GM20431 (cell line): ENCODE measurements at regions not wholly inside any gene's neighbourhood (a gene's known extent, or its start where the extent isn't known, plus 50 kb on each side); places are given as distances from the start of the nearest gene placed in this dataset.

Source experiments
- in situ Hi-C: fragments of 300-500 bp; cut with MseI, MboI; formaldehyde crosslinking; loops from one replicate; pipeline ENCODE4 v1.15.0; 2020; ENCODE audit warnings: low sequenced_read_pairs; ENCODE audit not compliant: unreplicated experiment

- in situ Hi-C loops, result no loop called here
These were observed 72.4 kb upstream of the MPDZ start for GRCh38 chr9:13351778-13352386.

DNA sequence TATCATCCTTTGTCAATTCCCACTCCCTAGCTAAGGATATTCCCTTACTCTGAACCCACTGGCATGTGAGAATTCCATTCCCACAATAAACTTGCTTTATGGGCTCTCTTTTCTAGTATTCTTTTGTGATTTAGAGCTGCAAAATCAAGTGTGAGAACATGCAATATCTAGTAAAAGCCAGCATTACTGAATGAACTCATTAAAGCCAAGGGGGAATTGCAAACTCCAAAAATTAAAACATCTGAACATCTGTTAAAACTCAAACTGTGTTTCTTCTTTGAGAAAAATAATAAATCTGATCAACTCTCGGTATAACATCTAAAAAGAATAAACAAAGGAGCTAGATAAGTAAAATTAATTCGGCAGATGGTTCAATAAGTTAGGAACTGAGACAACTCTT, 53.1 kb upstream of the MPDZ start:
- in situ Hi-C loops, result no loop called here

DNA sequence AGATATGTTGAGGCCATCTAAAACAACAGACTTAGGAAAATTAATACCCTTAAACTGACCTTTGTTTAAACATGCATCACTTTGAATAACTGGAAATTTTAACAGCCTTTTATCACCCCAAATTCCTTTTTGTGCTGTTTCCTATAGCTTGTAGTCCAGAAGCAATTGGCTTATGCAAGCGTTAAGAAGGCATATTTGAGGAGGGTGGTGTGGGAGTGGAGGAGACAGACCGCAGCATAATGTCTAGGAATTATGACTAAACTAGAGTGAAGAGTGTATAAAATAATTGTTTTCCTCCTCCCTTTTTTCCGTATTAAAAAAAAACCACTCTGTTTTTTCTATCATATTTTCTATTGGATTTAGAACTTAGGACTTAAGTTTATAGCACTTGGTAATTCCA, 51.8 kb upstream of the MPDZ start:
- in situ Hi-C loops, result no loop called here

- in situ Hi-C loops, result no loop called here
These were observed 51.0 kb upstream of the MPDZ start for GRCh38 chr9:13330396-13331004.
